ENCODE measurements at regions not wholly inside any gene's neighbourhood (a gene's known extent, or its start where the extent isn't known, plus 50 kb on each side); places are given as distances from the start of the nearest gene placed in this dataset.

DNA sequence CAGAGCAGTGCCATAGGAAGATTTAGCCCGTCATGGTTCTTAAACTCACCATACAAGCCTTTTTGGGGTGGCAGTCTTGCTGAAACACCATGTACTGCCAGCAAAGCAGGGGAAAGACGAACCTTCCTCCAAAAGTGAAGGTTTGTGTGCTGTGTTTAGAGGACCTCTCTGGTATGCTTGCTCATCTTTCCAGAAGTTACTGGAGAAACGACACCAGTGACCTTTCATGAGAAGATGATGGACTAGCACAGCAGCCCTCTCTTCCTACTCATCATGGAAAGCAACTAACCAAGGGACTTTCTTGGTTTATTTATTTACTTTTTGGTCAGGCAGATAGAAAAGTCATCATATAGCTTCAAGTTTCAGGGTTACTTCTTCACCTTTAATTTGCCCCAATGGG lies 247.4 kb downstream of the PTEN start:
- no peak overlapping the region for H3K4me3 ChIP-seq (ENCODE audit: low read depth, low read length)
- TF ChIP-seq, protein P1, sequence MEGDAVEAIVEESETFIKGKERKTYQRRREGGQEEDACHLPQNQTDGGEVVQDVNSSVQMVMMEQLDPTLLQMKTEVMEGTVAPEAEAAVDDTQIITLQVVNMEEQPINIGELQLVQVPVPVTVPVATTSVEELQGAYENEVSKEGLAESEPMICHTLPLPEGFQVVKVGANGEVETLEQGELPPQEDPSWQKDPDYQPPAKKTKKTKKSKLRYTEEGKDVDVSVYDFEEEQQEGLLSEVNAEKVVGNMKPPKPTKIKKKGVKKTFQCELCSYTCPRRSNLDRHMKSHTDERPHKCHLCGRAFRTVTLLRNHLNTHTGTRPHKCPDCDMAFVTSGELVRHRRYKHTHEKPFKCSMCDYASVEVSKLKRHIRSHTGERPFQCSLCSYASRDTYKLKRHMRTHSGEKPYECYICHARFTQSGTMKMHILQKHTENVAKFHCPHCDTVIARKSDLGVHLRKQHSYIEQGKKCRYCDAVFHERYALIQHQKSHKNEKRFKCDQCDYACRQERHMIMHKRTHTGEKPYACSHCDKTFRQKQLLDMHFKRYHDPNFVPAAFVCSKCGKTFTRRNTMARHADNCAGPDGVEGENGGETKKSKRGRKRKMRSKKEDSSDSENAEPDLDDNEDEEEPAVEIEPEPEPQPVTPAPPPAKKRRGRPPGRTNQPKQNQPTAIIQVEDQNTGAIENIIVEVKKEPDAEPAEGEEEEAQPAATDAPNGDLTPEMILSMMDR (IDR thresholded peaks at IDR 0.05; ENCODE audit: borderline replicate concordance, insufficient read depth, low read depth, low read length) = no peak

DNA sequence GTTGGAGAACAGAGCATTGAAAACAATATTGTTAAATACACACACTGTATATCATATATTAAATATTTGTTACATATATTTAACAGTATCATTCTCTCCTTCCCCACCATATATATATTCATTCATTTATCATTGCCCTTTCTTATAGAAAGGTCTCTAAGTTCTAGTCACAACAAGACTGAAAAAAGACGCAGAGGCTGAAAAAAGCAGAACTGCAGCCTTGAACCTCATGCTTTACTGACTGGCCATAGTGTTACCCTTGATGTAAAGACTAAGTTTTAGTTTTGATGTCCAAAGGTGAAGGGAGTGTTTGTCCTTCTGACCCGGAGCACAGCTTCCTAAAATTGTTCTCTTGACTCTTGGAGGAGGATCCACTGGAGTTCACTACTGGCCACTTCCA lies 247.9 kb downstream of the PTEN start:
- TF ChIP-seq, protein P1 (IDR thresholded peaks at IDR 0.05; ENCODE audit: borderline replicate concordance, insufficient read depth, low read depth, low read length) = no peak
- H3K4me3 ChIP-seq (ENCODE audit: low read depth, low read length) = no peak overlapping the region

DNA sequence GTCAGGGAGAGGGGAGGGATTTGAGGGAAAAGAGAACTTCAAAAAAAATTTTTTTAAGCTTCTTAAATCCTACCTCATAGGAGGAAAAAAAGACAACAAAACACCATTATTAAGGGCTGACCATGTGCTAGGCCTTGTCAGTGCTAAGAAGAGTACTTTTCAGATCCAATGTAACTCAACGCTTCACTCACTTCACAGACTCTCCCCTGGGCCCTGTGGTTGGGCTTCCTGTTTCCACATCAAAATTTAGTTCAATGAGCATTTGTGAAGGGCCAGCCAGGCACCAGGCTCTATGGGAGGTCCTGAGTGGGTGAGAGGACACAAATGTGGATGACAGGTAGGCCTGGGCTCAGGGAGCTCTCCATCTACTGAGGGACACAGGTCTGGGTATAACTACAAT lies 249.8 kb downstream of the PTEN start:
- H3K4me3 ChIP-seq (ENCODE audit: low read depth, low read length) = no peak overlapping the region
- TF ChIP-seq, protein P1 (IDR thresholded peaks at IDR 0.05; ENCODE audit: borderline replicate concordance, insufficient read depth, low read depth, low read length) = no peak

DNA sequence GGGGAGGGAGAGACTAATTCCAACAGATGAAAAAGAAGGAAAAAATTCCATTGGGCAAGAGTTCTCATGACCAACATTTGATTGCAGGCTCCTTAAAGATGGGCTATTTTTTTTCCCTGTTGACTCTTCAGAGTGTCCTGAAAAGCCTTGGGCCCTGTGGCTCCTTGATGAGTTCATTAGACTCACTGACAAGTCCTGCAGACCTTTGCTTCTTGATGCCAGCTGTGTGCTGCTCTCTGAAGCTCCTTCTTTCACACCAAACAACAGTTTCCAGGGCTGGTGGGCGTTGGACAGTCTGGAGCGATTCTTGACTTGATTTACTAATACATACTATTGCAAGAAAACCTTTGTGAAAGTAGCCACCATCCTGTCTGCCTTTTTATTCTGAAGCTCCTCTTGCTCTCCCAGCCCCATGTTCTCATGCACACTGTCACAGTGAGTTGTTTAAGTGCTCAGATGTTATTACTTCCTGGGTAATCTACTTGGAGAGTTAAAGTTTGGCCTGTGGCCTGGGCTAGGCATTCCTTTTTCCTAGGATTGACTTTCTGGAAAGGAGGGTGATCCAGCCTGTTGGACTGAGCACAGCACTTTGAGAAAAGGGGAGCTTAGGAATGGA lies 250.3 kb downstream of the PTEN start:
- no peak overlapping the region for H3K4me3 ChIP-seq (ENCODE audit: low read depth, low read length)
- TF ChIP-seq, protein P1 (IDR thresholded peaks at IDR 0.05; ENCODE audit: borderline replicate concordance, insufficient read depth, low read depth, low read length) = no peak

DNA sequence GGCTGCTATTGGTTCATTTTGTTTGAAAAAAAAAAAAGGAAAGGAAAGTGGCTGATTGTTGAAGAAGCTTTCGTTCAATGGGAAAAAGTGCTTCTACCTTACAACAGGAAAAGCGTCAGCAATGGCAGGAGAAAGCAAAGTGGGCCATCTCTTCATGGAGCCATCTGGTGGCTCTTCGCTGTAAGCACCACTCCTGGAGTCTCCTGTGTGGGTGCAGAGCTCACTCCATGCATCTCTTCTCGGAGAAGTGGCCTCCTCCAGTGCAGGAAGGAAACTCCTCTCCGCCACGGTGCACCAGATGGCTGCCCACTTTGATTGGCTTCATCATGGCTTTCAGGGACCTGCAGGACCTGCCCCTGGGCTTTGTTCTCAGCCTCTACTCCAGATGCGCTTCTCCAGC lies 250.9 kb downstream of the PTEN start:
- no peak overlapping the region for H3K4me3 ChIP-seq (ENCODE audit: low read depth, low read length)
- TF ChIP-seq, protein P1 (IDR thresholded peaks at IDR 0.05; ENCODE audit: borderline replicate concordance, insufficient read depth, low read depth, low read length) = peak; percentile 83

DNA sequence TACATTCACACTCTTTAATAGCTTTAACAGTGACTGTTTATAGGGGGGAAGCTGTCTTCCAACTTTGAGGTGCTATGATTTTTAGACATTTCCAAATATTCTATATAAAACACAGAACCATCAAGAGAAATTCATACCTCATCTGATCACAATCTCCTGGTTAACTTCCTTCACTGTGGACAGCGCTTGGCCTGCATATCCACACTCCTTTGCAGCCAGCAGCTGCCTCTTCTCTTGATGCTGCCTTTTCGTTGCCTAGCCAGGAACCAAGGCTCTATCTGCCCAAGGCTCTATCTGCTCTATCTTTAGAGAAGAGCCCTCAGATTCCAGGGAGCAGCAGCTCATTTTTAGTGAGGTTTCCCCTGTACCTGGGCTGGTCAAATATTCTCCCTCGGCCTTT lies 252.0 kb downstream of the PTEN start:
- H3K4me3 ChIP-seq (ENCODE audit: low read depth, low read length) = no peak overlapping the region
- TF ChIP-seq, protein P1 (IDR thresholded peaks at IDR 0.05; ENCODE audit: borderline replicate concordance, insufficient read depth, low read depth, low read length) = no peak

DNA sequence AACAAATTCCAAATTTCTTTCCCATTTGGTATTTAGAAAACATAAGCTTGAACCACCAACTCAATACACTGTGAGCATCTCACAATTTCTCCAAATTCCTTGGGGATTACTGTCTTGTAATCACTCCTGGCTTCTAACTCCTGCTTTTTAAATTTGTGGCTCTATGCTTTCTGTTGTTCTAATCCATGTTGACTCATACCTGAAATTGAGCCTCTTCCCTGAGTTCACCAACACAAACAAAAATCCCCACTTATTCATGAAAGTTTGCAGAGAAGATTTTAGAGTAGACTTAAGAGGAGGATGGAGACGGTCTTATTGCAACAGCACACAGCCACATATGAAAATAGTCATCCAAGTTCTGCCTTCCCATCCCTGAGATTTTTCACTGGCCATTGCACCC lies 252.5 kb downstream of the PTEN start:
- TF ChIP-seq, protein P1 (IDR thresholded peaks at IDR 0.05; ENCODE audit: borderline replicate concordance, insufficient read depth, low read depth, low read length) = no peak
- no peak overlapping the region for H3K4me3 ChIP-seq (ENCODE audit: low read depth, low read length)
